HG03432 (cell line): ENCODE measurements at regions not wholly inside any gene's neighbourhood (a gene's known extent, or its start where the extent isn't known, plus 50 kb on each side); places are given as distances from the start of the nearest gene placed in this dataset.

Experiments
- ATAC-seq: cut with Tn5 transposase; IDR thresholded peaks from one replicate; pipeline ENCODE4 v1.9.1; 2021; ENCODE audit warnings: mild to moderate bottlenecking, moderate library complexity; ENCODE audit not compliant: unreplicated experiment

DNA sequence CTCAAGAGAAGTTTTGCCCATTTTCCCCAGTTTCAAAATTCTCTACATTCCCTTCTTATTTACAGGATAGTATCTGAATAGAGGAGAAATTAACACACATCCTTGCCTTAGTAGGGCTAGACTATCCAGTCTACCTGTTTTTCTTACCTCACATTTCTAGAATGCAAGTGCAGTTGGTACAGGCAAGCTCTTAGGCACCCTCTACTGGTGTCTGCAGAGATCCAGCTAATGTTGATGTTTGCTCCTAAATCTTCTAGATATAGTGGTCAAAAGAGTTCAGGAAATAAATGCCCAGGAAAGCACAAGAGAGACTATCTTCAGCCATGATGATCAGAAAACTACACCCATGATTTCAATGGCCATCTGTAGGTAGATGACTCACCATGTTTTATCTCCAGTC lies 205.3 kb downstream of the HTR7 start:
- ATAC-seq: no peak

DNA sequence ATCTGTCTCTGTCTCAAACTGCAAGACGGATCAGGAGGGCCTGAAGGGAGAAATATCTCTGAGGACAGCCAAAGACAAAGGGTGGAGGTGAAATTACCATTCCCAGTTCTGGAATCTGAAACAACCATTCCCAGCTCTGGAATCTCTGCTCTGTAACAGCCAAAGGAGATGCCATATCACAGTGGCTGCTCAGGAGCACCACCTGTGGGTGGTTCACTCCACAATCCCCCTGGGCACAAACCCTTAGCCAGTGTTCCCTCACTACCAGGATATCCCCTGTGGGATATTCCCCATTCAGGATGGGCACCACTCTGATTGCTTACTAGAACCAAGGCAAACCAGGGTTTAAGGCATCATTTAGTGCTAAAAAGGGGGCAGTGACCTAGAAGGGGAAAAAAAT lies 199.0 kb downstream of the HTR7 start:
- ATAC-seq: no peak

DNA sequence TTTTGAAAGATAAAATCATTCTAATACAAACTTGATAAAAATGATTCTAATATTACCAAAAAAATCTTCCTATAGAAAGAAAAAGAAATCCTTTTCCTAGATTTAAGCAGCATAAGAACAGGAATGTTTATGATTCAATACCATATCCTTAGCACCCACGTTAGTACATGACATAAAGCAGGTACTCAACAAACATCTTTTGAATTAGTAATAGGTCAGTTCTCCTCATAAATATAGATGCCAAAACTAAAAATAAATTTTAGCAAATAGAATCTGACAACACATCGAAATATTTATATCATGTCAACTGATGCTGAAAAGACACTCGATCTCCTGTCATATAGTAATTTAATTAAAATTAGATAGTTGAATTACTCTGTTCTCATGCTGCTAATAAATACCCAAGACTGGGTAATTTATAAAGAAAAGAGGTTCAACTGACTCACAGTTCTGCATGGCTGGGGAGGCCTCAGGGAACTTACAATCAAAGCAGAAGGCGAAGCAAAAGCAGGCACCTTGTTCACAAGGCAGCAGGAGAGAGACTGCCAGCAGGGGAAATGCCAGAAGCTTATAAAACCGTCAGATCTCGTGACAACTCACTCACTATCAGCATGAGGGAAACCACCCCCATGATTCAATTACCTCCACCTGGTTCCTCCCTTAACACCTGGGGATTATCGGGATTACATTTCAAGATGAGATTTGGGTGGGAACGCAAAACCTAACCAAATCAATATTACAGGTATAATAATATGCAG lies 191.8 kb downstream of the HTR7 start:
- ATAC-seq: no peak

DNA sequence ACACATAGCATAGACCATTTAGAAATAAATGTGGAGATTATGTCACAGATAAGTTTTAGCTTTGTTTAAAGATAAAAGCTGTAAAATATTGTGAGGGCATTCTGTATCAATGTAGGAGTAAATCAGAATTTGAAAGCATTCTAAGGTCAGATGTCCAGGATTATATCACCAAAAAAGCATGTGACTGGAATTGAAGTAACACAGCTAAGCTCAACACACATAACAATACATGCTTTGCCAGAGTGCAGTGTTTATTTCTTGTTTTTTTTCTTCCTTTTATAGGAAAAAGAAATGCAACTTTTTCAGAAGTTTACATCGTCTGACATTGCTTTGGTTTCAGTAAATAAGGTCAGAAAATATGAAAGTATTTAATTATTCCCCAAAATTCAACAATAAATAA lies 183.4 kb downstream of the HTR7 start:
- no peak for ATAC-seq

DNA sequence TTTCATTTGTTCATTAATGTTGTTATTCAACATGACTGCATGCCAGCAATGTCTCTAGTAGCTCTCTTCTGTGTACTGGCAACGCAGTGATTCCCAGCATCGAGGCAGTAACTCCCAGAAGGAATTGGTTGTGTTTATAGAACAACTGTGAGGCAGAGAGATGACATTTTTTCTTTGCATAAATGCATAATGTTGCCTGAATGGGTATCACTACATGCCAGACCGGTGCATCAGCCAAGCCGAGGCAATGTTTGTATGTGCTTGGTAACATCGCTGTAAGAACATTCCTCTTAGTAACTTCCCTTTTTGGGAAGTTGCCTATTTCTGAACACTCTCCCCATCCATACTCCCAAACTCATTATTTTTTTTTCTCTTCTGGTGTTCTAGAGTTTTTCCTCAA lies 182.9 kb downstream of the HTR7 start:
- no peak for ATAC-seq

DNA sequence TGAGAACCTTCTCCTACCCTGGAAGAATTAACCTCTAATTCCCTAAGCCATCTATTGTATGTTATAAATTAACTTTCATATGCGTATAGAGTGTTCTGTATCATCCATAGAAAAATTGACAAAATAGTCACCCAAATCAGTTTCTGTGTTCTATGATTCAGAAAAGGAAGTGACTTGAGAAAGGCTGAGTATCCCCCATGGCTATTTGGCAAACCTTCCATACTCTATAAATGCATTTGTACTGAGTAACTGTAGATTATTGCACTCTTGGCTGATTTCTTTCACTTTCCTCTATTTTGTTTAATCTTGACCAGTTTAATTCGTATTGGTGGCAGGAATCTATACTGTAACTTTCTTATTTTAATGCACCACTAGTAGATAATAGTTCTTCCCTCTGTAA lies 182.2 kb downstream of the HTR7 start:
- no peak for ATAC-seq
